NT2/D1 (cell line): ENCODE measurements at regions not wholly inside any gene's neighbourhood (a gene's known extent, or its start where the extent isn't known, plus 50 kb on each side); places are given as distances from the start of the nearest gene placed in this dataset.

Source experiments
- SUZ12 ChIP-seq: IDR thresholded peaks from 2 replicates; pipeline ENCODE4 v1.6.1; 2011; ENCODE audit not compliant: insufficient read length, insufficient read depth; ENCODE audit errors: extremely low read depth
- YY1 ChIP-seq: IDR thresholded peaks from 2 replicates; pipeline ENCODE4 v1.6.1; 2011; ENCODE audit not compliant: insufficient read length, insufficient read depth
- ZNF274 ChIP-seq: IDR thresholded peaks from 2 replicates; pipeline ENCODE4 v1.6.1; 2011; ENCODE audit warnings: mild to moderate bottlenecking, low read depth, low read length

- TF ChIP-seq YY1, result no peak
- no peak for TF ChIP-seq SUZ12
- no peak for TF ChIP-seq ZNF274
These were observed 871.4 kb downstream of the MAT2B start for GRCh38 chr5:164376843-164377242.
